ENCODE measurements at regions not wholly inside any gene's neighbourhood (a gene's known extent, or its start where the extent isn't known, plus 50 kb on each side); places are given as distances from the start of the nearest gene placed in this dataset.

- Mint-ChIP-seq H3K4me3 (no peak overlapping the region), H3K9me3 (peaks cover 7% of the 10 kb centered on the region), H3K36me3 (no peaks in the 10 kb centered on the region), H3K27ac (no peak overlapping the region), H3K27me3 (ENCODE audit: insufficient read depth, low read depth) (peaks cover 3% of the 10 kb centered on the region), H3K4me1 (peaks cover 8% of the 10 kb centered on the region)
- Histone ChIP-seq H3F3A (ENCODE audit: low read depth) (no peaks in the 10 kb centered on the region), H3K4me2 (no peak overlapping the region), H2AFZ (replicated peaks) (no peak overlapping the region), H3K9ac (no peak overlapping the region), H3K79me2 (ENCODE audit: low read depth) (no peaks in the 10 kb centered on the region), H4K20me1 (ENCODE audit: low read depth) (no peaks in the 10 kb centered on the region), H3K4me3 (no peak overlapping the region), H3K4me1 (no peaks in the 10 kb centered on the region), H3K27me3 (no peaks in the 10 kb centered on the region), H3K27ac (no peak overlapping the region), H3K36me3 (no peaks in the 10 kb centered on the region), H3K9me3 (ENCODE audit: low read depth) (no peaks in the 10 kb centered on the region)
- DNase-seq (ENCODE audit: low spot score): no peak
- TF ChIP-seq, protein P1, sequence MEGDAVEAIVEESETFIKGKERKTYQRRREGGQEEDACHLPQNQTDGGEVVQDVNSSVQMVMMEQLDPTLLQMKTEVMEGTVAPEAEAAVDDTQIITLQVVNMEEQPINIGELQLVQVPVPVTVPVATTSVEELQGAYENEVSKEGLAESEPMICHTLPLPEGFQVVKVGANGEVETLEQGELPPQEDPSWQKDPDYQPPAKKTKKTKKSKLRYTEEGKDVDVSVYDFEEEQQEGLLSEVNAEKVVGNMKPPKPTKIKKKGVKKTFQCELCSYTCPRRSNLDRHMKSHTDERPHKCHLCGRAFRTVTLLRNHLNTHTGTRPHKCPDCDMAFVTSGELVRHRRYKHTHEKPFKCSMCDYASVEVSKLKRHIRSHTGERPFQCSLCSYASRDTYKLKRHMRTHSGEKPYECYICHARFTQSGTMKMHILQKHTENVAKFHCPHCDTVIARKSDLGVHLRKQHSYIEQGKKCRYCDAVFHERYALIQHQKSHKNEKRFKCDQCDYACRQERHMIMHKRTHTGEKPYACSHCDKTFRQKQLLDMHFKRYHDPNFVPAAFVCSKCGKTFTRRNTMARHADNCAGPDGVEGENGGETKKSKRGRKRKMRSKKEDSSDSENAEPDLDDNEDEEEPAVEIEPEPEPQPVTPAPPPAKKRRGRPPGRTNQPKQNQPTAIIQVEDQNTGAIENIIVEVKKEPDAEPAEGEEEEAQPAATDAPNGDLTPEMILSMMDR (IDR thresholded peaks at IDR 0.05): no peak
- TF ChIP-seq EZH2phosphoT487 (IDR thresholded peaks at IDR 0.05): no peak
- TF ChIP-seq EZH2 (IDR thresholded peaks at IDR 0.05): no peak
Measured at GRCh38 chr10:62691336-62691735, 113.2 kb upstream of the ADO start.

- TF ChIP-seq EZH2 (IDR thresholded peaks at IDR 0.05): no peak
- TF ChIP-seq, protein P1 (IDR thresholded peaks at IDR 0.05): no peak
- no peak for TF ChIP-seq EZH2phosphoT487 (IDR thresholded peaks at IDR 0.05)
- peaks cover 2% of the 10 kb centered on the region for H3K27me3 Mint-ChIP-seq (ENCODE audit: insufficient read depth, low read depth)
- H2AFZ ChIP-seq (replicated peaks): peak overlapping the region; percentile 72
Measured at GRCh38 chr10:62692085-62692484, 112.4 kb upstream of the ADO start.

DNA sequence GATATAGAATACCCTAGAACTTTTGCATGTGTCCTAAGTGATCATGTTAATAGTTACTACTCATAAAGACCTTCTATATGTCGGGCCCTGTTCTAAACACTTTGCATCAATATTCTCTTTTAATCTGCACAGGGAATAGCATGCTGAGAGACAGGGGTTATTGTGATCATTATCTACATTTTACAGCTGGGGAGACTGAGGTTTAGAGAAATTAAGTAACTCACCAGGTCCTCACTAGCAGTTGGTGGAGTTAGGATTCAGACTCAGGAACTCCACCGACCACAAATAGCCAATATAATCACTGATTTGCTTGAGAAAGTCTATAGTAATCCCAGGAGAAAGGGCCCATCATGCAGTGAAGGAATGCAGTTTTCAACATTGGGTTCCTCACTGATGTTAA, 111.2 kb upstream of the ADO start:
- H2AFZ ChIP-seq (replicated peaks): peak overlapping the region; percentile 0
- no peak for DNase-seq (ENCODE audit: low spot score)
- no peaks in the 10 kb centered on the region for H3K79me2 ChIP-seq (ENCODE audit: low read depth)
- Mint-ChIP-seq H3K27me3 (ENCODE audit: insufficient read depth, low read depth) (peaks cover 2% of the 10 kb centered on the region), H3K4me1 (peaks cover 8% of the 10 kb centered on the region), H3K27ac (no peak overlapping the region), H3K36me3 (no peaks in the 10 kb centered on the region), H3K9me3 (peaks cover 1% of the 10 kb centered on the region), H3K4me3 (no peak overlapping the region)
- no peak overlapping the region for H3K4me2 ChIP-seq
- TF ChIP-seq, protein P1 (IDR thresholded peaks at IDR 0.05): no peak
- TF ChIP-seq EZH2phosphoT487 (IDR thresholded peaks at IDR 0.05): no peak
- TF ChIP-seq EZH2 (IDR thresholded peaks at IDR 0.05): no peak
- peaks cover 6% of the 10 kb centered on the region for H3K9me3 ChIP-seq (ENCODE audit: low read depth)
- no peak overlapping the region for H3K4me3 ChIP-seq
- no peaks in the 10 kb centered on the region for H3K4me1 ChIP-seq
- H3K36me3 ChIP-seq: no peaks in the 10 kb centered on the region
- no peaks in the 10 kb centered on the region for H3F3A ChIP-seq (ENCODE audit: low read depth)
- no peaks in the 10 kb centered on the region for H4K20me1 ChIP-seq (ENCODE audit: low read depth)
- no peaks in the 10 kb centered on the region for H3K27me3 ChIP-seq
- no peak overlapping the region for H3K9ac ChIP-seq
- no peak overlapping the region for H3K27ac ChIP-seq

More at GRCh38 chr10:62692085-62692484, 112.4 kb upstream of the ADO start:
- Histone ChIP-seq H3K4me1 (no peaks in the 10 kb centered on the region), H3F3A (ENCODE audit: low read depth) (no peaks in the 10 kb centered on the region), H3K36me3 (no peaks in the 10 kb centered on the region), H4K20me1 (ENCODE audit: low read depth) (no peaks in the 10 kb centered on the region), H3K4me3 (no peak overlapping the region), H3K4me2 (no peak overlapping the region), H3K27me3 (no peaks in the 10 kb centered on the region), H3K9me3 (ENCODE audit: low read depth) (peaks cover 1% of the 10 kb centered on the region), H3K79me2 (ENCODE audit: low read depth) (no peaks in the 10 kb centered on the region), H3K9ac (no peak overlapping the region), H3K27ac (no peak overlapping the region)
- peaks cover 8% of the 10 kb centered on the region for H3K4me1 Mint-ChIP-seq
- no peaks in the 10 kb centered on the region for H3K36me3 Mint-ChIP-seq
- DNase-seq (ENCODE audit: low spot score): no peak
- H3K4me3 Mint-ChIP-seq: no peak overlapping the region
- peaks cover 2% of the 10 kb centered on the region for H3K9me3 Mint-ChIP-seq
- peak overlapping the region; percentile 32 for H3K27ac Mint-ChIP-seq

Data from neural progenitor cell (in vitro differentiated cells).